BLaER1 (cell line): ENCODE measurements at regions not wholly inside any gene's neighbourhood (a gene's known extent, or its start where the extent isn't known, plus 50 kb on each side); places are given as distances from the start of the nearest gene placed in this dataset.
A peak's percentile ranks its signal among the peaks of the same experiment; 100 is the strongest.

Source experiments
- H3K27ac ChIP-seq: shearing (Covaris generic); formaldehyde crosslinking; 2 replicates; pipeline ENCODE4 v1.8.1; 2022
- H3K27me3 ChIP-seq: shearing (Covaris generic); formaldehyde crosslinking; 2 replicates; pipeline ENCODE4 v1.8.1; 2022
- H3K36me3 ChIP-seq: shearing (Covaris generic); formaldehyde crosslinking; 2 replicates; pipeline ENCODE4 v1.8.1; 2022
- H3K4me1 ChIP-seq: shearing (Covaris generic); formaldehyde crosslinking; 2 replicates; pipeline ENCODE4 v1.8.1; 2022
- H3K4me2 ChIP-seq: shearing (Covaris generic); formaldehyde crosslinking; 2 replicates; pipeline ENCODE4 v1.8.1; 2022
- H3K4me3 ChIP-seq: shearing (Covaris generic); formaldehyde crosslinking; 2 replicates; pipeline ENCODE4 v1.8.1; 2022
- H3K9ac ChIP-seq: shearing (Covaris generic); formaldehyde crosslinking; 2 replicates; pipeline ENCODE4 v1.8.1; 2022
- H3K9me3 ChIP-seq: shearing (Covaris generic); formaldehyde crosslinking; 2 replicates; pipeline ENCODE4 v1.8.1; 2022
- H4K20me1 ChIP-seq: shearing (Covaris generic); formaldehyde crosslinking; 2 replicates; pipeline ENCODE4 v1.8.1; 2022
- Cebpa-rat ChIP-seq: shearing (Covaris generic); IDR thresholded peaks from 2 replicates; pipeline ENCODE4 v1.8.1; 2022

DNA sequence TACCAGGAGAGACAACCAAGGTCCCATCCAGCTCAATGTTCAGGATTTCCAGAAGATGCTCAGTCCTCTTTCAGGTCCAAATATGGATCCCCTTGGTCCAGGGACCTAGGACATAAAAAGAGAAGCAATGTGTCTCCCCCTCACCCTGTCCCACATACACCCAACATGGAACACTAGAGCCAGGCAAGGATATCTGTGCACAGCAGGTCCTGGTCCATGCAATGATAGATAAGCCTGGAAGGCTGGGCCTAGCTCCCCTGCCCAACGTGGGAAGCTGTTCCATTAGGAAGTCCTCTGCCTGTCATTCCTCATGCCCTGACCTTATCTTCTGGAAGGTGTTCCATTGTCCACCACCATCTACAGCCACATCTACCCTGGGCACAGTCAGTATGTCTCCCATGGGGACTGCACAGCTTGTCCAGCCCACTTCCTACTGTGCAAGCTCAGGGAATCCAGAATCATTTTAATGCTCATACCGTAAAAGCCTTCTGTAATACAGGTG is 1434.8 kb downstream of the TBC1D22A start:
- no peaks in the 10 kb centered on the region for H3K27me3 ChIP-seq
- H3K4me1 ChIP-seq = peaks cover 10% of the 10 kb centered on the region; the same call in 1 of the 2 replicates
- peaks cover 5% of the 10 kb centered on the region; the same call in 1 of the 2 replicates for H3K9me3 ChIP-seq

DNA sequence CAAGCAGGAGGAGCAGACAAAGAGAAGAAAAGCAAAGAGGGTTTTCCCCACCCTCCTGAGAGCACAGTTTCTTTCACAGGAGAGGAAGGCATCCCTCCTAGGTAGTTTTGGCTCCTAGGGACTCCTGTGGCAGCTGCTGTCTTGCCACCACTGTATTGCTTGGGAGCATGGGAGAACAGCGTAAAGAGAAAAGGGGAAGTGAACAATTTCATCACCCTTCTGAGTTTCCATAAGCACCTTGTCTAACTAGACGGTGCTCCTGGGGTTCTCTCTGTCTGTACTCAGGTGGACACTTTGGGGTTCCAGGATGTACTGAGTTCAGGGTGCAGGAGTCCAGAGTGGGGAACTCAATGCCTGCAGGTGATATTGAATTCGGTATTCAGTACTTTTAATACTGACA is 1430.5 kb downstream of the TBC1D22A start:
- H4K20me1 ChIP-seq = no peaks in the 10 kb centered on the region
- no peak overlapping the region for H3K4me2 ChIP-seq
- H3K4me3 ChIP-seq = no peak overlapping the region
- H3K27me3 ChIP-seq = no peaks in the 10 kb centered on the region
- no peaks in the 10 kb centered on the region for H3K4me1 ChIP-seq
- no peaks in the 10 kb centered on the region for H3K36me3 ChIP-seq
- no peak overlapping the region for H3K27ac ChIP-seq
- TF ChIP-seq Cebpa-rat = no peak
- H3K9me3 ChIP-seq = peaks cover 23% of the 10 kb centered on the region
- no peak overlapping the region for H3K9ac ChIP-seq

More for the DNA sequence above, 1434.8 kb downstream of the TBC1D22A start:
- Histone ChIP-seq H3K4me3 (no peak overlapping the region), H3K9ac (no peak overlapping the region), H4K20me1 (no peaks in the 10 kb centered on the region), H3K36me3 (no peaks in the 10 kb centered on the region), H3K27ac (no peak overlapping the region), H3K4me2 (no peak overlapping the region)
- no peak for TF ChIP-seq Cebpa-rat

DNA sequence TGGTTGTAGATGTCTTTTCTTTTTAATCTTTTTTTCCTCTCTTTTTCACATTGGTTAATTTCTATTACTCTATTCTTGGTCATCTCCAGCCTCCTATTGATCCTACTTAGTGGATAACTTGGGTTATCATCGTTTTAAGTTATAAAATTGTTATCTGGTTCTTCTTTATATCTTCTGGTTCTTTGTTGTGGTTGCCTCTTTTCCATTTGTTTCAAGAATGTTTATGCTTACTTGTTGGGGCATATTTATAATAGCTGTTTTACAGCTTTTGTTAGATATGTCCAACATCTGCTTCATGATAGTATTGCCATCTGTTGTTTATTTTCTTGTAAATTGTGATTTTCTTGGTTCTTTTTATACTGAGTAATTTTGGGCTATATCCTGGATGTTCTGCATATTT is 1429.6 kb downstream of the TBC1D22A start:
- TF ChIP-seq Cebpa-rat = no peak
- H3K9me3 ChIP-seq = peaks cover 23% of the 10 kb centered on the region
- H3K9ac ChIP-seq = no peak overlapping the region
- no peak overlapping the region for H3K4me3 ChIP-seq
- no peak overlapping the region for H3K27ac ChIP-seq
- no peaks in the 10 kb centered on the region for H3K27me3 ChIP-seq
- no peaks in the 10 kb centered on the region for H4K20me1 ChIP-seq
- H3K36me3 ChIP-seq = no peaks in the 10 kb centered on the region
- no peak overlapping the region for H3K4me2 ChIP-seq
- no peaks in the 10 kb centered on the region for H3K4me1 ChIP-seq

DNA sequence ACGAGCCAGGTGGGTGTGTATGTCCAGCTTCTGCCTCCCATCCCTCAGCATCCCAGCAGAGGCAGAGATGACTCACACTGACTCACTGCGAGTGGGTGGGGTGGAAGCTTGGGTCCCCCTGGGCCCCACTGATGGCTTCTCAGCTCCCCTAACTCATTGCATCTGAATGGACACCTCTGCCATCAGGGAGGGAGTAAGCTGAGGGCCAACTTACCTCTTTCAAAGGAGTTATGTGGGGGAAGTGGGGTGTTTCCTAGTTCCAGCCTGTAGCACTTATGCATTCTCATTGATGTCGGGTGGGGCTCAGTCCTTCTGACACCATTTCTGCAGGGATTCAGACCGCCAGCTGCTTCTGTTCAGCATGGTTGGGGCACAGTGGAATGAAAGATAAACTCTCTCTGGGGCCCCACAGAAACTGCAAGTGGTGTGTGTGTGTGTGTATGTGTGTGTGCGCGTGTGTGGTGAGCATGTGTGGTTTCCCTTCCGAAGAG is 1425.8 kb downstream of the TBC1D22A start:
- H3K4me2 ChIP-seq = no peak overlapping the region
- H3K4me1 ChIP-seq = peaks cover 15% of the 10 kb centered on the region

DNA sequence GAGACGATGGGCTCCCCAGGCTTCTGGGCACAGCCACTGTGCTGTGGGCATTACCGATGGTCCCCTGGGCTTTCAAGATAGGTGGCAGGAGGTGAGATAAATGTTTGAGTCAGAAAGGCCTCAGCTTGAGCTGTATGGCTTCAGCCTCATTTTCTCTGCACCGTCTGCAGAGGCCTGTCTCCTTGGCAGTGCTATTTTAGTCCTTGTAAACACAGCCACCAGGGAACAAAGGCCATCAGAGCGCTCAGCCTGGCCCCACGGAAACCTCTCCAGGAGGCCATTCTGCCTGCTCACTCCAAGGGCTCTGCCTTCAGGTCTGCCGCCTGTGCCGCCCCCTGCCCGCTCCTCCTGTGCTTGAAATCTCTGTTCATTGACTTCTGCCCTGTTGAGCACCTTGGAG is 1424.9 kb downstream of the TBC1D22A start:
- TF ChIP-seq Cebpa-rat = no peak
- no peak overlapping the region for H3K4me2 ChIP-seq

More for the DNA sequence above, 1425.8 kb downstream of the TBC1D22A start:
- Histone ChIP-seq H3K27me3 (no peaks in the 10 kb centered on the region), H3K9me3 (peaks cover 23% of the 10 kb centered on the region), H4K20me1 (no peaks in the 10 kb centered on the region), H3K9ac (no peak overlapping the region), H3K27ac (no peak overlapping the region), H3K36me3 (no peaks in the 10 kb centered on the region), H3K4me3 (no peak overlapping the region)
- no peak for TF ChIP-seq Cebpa-rat

DNA sequence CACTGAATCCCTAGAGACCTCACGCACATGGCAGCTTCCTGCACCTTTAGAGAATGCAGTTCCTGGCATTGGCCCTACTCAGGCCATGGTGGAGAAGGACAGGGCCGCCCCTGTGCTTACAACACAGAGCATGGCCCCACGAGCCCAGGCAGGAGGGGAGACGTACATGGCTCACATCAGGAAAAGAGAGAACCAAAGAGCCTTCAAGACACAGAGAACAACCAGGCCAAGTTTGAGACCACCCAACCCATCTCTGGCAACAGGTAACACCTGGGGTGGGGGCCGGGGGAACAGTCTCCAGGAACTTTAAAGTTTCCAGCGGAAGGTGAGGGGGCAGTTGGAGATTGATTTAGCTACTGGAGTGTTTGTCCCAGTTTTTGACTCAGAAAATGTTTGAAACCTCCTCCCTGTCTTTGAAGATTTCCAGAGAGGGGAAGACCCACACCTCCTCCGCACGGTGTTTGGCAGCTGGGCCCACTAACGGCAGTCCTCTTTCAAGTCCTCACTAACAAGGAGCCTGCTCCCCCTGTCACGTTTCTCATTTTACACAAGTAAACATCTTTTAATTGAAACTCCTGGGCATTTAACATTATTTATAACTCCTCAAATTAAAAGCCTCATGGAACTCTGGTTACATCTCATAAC is 1423.8 kb downstream of the TBC1D22A start:
- peaks cover 11% of the 10 kb centered on the region for H3K9me3 ChIP-seq

More for the DNA sequence above, 1424.9 kb downstream of the TBC1D22A start:
- Histone ChIP-seq H3K9me3 (peaks cover 20% of the 10 kb centered on the region), H3K4me3 (no peak overlapping the region), H3K9ac (no peak overlapping the region), H4K20me1 (no peaks in the 10 kb centered on the region), H3K36me3 (no peaks in the 10 kb centered on the region), H3K27ac (no peak overlapping the region), H3K4me1 (peaks cover 15% of the 10 kb centered on the region), H3K27me3 (no peaks in the 10 kb centered on the region)

DNA sequence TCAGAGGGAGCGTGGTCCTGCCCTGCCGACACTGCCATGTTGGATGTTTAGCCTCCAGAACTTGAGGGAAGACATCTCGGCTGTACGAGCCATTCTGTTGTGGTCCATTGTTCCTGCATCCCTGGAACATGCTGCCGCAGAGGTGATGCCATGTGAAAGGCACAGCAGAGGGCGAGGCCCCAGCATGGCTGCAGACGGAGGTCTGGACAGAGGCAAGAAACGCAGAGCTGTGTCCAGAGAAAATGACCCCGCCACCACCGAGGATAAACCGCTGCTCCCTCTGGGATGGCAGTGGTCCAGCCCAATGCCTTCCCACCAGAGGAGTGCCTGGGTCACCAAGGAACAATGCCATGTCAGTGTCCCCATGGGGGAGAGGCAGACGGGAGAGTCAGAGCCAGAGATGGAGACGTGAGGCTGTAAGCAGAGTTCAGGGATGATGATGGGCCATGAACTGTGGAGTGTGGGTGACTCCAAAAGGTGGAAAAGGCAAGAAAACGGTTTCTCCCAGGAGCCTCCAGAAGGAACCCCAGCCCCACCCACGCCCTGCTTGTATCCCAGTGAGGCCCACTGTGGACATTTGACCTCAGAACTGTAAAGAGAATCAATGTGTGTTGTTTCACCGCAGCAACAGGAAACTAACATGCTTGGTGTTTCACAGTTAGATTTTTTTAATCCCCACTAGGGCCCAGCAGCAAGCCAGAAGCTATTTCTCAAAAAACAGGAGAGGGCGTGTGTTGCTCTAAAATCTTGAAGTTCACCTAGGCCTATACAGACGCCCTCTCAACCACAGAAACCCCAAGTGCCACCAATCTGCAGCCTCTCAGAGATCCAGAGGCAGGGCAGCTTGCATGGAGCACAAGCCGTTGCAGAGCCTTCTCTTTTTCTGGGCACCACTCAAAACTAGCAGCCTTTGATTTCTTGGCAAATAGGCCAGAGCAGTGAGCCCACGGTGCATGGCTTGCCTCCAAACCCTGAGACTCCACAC is 1422.9 kb downstream of the TBC1D22A start:
- no peak for TF ChIP-seq Cebpa-rat
- Histone ChIP-seq H3K4me1 (peaks cover 15% of the 10 kb centered on the region), H3K9me3 (peaks cover 5% of the 10 kb centered on the region; the same call in 1 of the 2 replicates), H3K27ac (no peak overlapping the region), H3K36me3 (no peaks in the 10 kb centered on the region), H4K20me1 (no peaks in the 10 kb centered on the region), H3K4me2 (peak overlapping the region; percentile 50), H3K4me3 (no peak overlapping the region), H3K27me3 (no peaks in the 10 kb centered on the region), H3K9ac (no peak overlapping the region)

More for the DNA sequence above, 1423.8 kb downstream of the TBC1D22A start:
- no peak for TF ChIP-seq Cebpa-rat
- Histone ChIP-seq H3K27ac (no peak overlapping the region), H3K4me2 (peak overlapping the region; percentile 50), H3K9ac (no peak overlapping the region), H3K27me3 (no peaks in the 10 kb centered on the region), H3K4me1 (peaks cover 15% of the 10 kb centered on the region), H3K4me3 (no peak overlapping the region), H4K20me1 (no peaks in the 10 kb centered on the region), H3K36me3 (no peaks in the 10 kb centered on the region)

DNA sequence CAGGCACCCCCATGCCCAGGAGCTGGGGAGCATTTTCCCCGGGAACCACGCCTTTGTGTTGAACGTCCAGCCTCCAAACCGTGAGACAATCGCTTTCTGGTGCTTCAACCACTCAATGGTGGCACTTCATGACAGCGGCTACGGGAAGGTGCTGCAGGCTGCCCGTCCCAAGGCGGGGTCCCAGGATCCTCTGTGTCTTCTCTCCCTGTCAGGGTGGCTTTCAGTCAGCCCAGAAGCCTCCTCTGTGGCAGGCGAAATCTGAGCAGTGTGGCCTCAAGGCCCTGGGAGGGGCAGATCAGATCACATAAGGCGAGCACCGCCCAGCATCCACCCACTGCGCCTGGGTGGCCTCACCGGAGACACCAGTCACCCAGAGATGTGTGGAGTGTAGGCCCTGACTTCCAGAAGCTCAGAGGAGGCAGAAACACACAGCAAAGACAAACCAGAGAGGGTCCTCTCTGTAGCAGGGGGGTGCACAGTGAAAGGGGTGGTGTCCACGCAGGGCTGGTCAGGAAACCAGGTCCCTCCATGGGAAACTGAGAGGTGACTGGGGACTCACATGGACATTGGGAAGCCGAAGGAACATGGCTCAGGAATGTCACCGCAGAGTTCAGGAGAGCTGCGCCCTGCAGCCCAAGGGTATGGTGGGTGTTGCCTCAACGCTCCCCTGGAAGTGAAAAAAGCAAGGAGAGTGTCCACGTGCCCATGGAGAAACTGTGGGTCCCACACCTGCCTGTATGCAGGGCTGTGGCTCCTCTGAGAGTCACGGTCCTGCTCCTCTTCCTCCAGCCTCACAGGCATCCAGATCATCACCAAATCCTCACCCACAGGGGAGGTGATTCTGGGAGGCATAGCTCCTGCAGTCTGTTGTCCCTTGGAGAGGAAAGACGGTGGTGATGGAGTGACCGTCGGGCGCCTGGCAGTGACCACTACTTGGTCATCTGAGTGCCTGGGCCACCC is 1420.7 kb downstream of the TBC1D22A start:
- H3K36me3 ChIP-seq = no peaks in the 10 kb centered on the region
- H4K20me1 ChIP-seq = no peaks in the 10 kb centered on the region
- TF ChIP-seq Cebpa-rat = no peak
- no peak overlapping the region for H3K4me2 ChIP-seq
- no peaks in the 10 kb centered on the region for H3K27me3 ChIP-seq
- H3K27ac ChIP-seq = no peak overlapping the region
- no peak overlapping the region for H3K4me3 ChIP-seq
- no peaks in the 10 kb centered on the region for H3K9me3 ChIP-seq
- no peak overlapping the region for H3K9ac ChIP-seq
- peaks cover 15% of the 10 kb centered on the region for H3K4me1 ChIP-seq

DNA sequence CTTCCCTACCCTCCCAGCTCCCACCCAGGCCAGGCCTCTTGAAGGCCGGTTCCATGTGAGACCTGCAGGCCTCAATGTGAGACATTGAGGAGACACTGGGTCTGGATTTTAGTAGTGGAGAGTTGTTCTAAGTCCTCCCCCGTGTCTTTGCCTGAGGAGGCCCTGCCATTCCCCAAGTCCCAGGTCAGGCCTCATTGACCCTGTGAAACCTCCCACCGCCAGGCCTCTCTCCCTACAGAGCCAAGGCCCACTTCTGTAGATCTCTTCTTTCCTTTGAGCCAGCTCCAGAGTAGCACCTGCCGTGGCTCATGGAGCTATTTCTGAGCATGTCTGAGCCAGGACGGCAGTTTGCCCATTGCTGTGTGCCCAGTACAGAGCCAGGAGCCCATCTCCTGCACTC is 1419.6 kb downstream of the TBC1D22A start:
- no peaks in the 10 kb centered on the region for H4K20me1 ChIP-seq
- no peak overlapping the region for H3K27ac ChIP-seq
- no peak overlapping the region for H3K4me2 ChIP-seq
- no peak for TF ChIP-seq Cebpa-rat
- H3K27me3 ChIP-seq = no peaks in the 10 kb centered on the region
- no peak overlapping the region for H3K9ac ChIP-seq
- no peaks in the 10 kb centered on the region for H3K9me3 ChIP-seq
- H3K36me3 ChIP-seq = no peaks in the 10 kb centered on the region
- peaks cover 15% of the 10 kb centered on the region for H3K4me1 ChIP-seq
- H3K4me3 ChIP-seq = no peak overlapping the region
